ENCODE measurements at regions not wholly inside any gene's neighbourhood (a gene's known extent, or its start where the extent isn't known, plus 50 kb on each side); places are given as distances from the start of the nearest gene placed in this dataset.

- no peaks in the 10 kb centered on the region for H3K27me3 ChIP-seq
Observed at GRCh38 chr11:88406876-88407275, 69.3 kb upstream of the CTSC start.

GRCh38 chr11:88405853-88406252 is 68.3 kb upstream of the CTSC start:
- Histone ChIP-seq H3K4me3 (replicated peaks in 1 of 3) (no peak overlapping the region), H3K36me3 (no peaks in the 10 kb centered on the region), H3K4me1 (peaks cover 14 to 47% of the 10 kb centered on the region in 2 donors), H3K9me3 (no peaks in the 10 kb centered on the region), H3K27ac (no peak overlapping the region), H3K27me3 (no peaks in the 10 kb centered on the region)
- intact Hi-C loops (cut with DNase I) = no loop called here
- DNase-seq = no peak
- WGBS, 2 donors = 80 to 82% methylated on average over 4 of the region's 4 CpGs
- no peak for TF ChIP-seq POLR2A (IDR thresholded peaks at IDR 0.05)
- TF ChIP-seq CTCF (IDR thresholded peaks at IDR 0.05) = no peak

More at GRCh38 chr11:88406876-88407275, 69.3 kb upstream of the CTSC start:
- intact Hi-C loops (cut with DNase I) = no loop called here
- Histone ChIP-seq H3K4me3 (replicated peaks in 1 of 3) (no peak overlapping the region), H3K4me1 (peaks cover 14 to 43% of the 10 kb centered on the region in 2 donors), H3K36me3 (no peaks in the 10 kb centered on the region), H3K27ac (no peak overlapping the region), H3K9me3 (no peaks in the 10 kb centered on the region)
- DNase-seq = no peak
- TF ChIP-seq POLR2A (IDR thresholded peaks at IDR 0.05) (no peak), CTCF (IDR thresholded peaks at IDR 0.05) (no peak)

GRCh38 chr11:88404932-88405710 is 67.6 kb upstream of the CTSC start:
- DNase-seq = no peak
- Histone ChIP-seq H3K4me1 (peaks cover 14 to 47% of the 10 kb centered on the region in 2 donors), H3K27ac (peak overlapping the region in 2 of 3 donors; percentile 6 to 31), H3K36me3 (no peaks in the 10 kb centered on the region), H3K4me3 (replicated peaks in 1 of 3) (no peak overlapping the region), H3K27me3 (no peaks in the 10 kb centered on the region), H3K9me3 (no peaks in the 10 kb centered on the region)
- intact Hi-C loops (cut with DNase I) = no loop called here
- TF ChIP-seq CTCF (IDR thresholded peaks at IDR 0.05) (no peak), POLR2A (IDR thresholded peaks at IDR 0.05) (no peak)
- 89 to 94% methylated on average over 1 of the region's 1 CpG for WGBS, 2 donors

- H3K27me3 ChIP-seq = no peaks in the 10 kb centered on the region
- WGBS, 2 donors = 86 to 87% methylated on average over 2 of the region's 2 CpGs
- peaks cover 14 to 47% of the 10 kb centered on the region in 2 donors for H3K4me1 ChIP-seq
- intact Hi-C loops (cut with DNase I) = no loop called here
- H3K9me3 ChIP-seq = no peaks in the 10 kb centered on the region
- peak overlapping the region in 2 of 3 donors; percentile 6 to 31 for H3K27ac ChIP-seq
- no peak overlapping the region for H3K4me3 ChIP-seq (replicated peaks in 1 of 3)
- no peak for TF ChIP-seq POLR2A (IDR thresholded peaks at IDR 0.05)
- no peak for TF ChIP-seq CTCF (IDR thresholded peaks at IDR 0.05)
- no peak for DNase-seq
- no peaks in the 10 kb centered on the region for H3K36me3 ChIP-seq
Observed at GRCh38 chr11:88404391-88404790, 66.9 kb upstream of the CTSC start.

- no peak for TF ChIP-seq CTCF (IDR thresholded peaks at IDR 0.05)
- TF ChIP-seq POLR2A (IDR thresholded peaks at IDR 0.05) = no peak
- no peaks in the 10 kb centered on the region for H3K36me3 ChIP-seq
- H3K4me3 ChIP-seq (replicated peaks in 1 of 3) = no peak overlapping the region
- WGBS, 2 donors = 92 to 94% methylated on average over 5 of the region's 5 CpGs
- peak overlapping the region; percentile 42 to 63 (median 54) for H3K27ac ChIP-seq
- H3K4me1 ChIP-seq = peaks cover 14 to 53% of the 10 kb centered on the region in 2 donors
- no peaks in the 10 kb centered on the region for H3K9me3 ChIP-seq
- H3K27me3 ChIP-seq = no peaks in the 10 kb centered on the region
- intact Hi-C loops (cut with DNase I) = no loop called here
- DNase-seq = no peak
Observed at GRCh38 chr11:88402784-88403183, 65.2 kb upstream of the CTSC start.

Measured in thyroid gland (tissue), 4 donors.